GM10248 (cell line): ENCODE measurements at regions not wholly inside any gene's neighbourhood (a gene's known extent, or its start where the extent isn't known, plus 50 kb on each side); places are given as distances from the start of the nearest gene placed in this dataset.

Experiments
- CTCF ChIA-PET: fragments of 300-600 bp; sonication (Branson Sonifier 250); formaldehyde crosslinking; extraction: SDS; loops from one replicate; lab custom pipeline; 2021; ENCODE audit warnings: antibody characterized with exemption; lab: Yijun Ruan, JAX
- POLR2A ChIA-PET: fragments of 350-650 bp; sonication (Branson Sonifier 250); formaldehyde crosslinking; extraction: SDS; loops from one replicate; lab custom pipeline; 2020; ENCODE audit warnings: antibody characterized with exemption; lab: Yijun Ruan, JAX
- DNase-seq: peaks from one replicate; pipeline ENCODE4 v3.0.0; 2012; ENCODE audit errors: extremely low spot score
- TF ChIP-seq, protein P1 (sequence below): IDR thresholded peaks from 2 replicates; pipeline ENCODE4 v1.5.1; 2012; ENCODE audit warnings: mild to moderate bottlenecking, low read depth; ENCODE audit errors: extremely low read depth, missing control alignments, control extremely low read depth

DNA sequence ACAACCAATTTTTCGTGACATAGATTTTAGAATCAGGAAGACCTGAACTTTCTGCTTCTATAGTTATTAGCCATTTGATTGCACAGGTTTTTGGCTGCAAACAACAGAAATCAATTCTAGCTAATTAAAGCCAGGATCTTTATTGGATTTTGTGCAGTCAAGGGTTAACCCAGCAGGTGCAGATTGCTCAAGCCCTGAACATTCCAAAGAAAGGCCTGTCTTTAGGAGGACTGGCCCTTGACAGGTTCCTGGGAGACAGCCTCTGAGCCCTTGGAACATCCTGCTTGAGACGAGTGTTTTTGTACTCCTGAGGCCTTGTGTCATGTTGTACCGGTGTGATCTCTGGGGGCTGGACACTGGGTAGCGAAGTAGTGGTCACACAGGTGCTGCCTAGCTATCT lies 174.6 kb downstream of the PTCSC3 start:
- DNase-seq: no peak
- POLR2A ChIA-PET: no interaction called here
- TF ChIP-seq, protein P1, sequence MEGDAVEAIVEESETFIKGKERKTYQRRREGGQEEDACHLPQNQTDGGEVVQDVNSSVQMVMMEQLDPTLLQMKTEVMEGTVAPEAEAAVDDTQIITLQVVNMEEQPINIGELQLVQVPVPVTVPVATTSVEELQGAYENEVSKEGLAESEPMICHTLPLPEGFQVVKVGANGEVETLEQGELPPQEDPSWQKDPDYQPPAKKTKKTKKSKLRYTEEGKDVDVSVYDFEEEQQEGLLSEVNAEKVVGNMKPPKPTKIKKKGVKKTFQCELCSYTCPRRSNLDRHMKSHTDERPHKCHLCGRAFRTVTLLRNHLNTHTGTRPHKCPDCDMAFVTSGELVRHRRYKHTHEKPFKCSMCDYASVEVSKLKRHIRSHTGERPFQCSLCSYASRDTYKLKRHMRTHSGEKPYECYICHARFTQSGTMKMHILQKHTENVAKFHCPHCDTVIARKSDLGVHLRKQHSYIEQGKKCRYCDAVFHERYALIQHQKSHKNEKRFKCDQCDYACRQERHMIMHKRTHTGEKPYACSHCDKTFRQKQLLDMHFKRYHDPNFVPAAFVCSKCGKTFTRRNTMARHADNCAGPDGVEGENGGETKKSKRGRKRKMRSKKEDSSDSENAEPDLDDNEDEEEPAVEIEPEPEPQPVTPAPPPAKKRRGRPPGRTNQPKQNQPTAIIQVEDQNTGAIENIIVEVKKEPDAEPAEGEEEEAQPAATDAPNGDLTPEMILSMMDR: no peak
- CTCF ChIA-PET: no interaction called here

DNA sequence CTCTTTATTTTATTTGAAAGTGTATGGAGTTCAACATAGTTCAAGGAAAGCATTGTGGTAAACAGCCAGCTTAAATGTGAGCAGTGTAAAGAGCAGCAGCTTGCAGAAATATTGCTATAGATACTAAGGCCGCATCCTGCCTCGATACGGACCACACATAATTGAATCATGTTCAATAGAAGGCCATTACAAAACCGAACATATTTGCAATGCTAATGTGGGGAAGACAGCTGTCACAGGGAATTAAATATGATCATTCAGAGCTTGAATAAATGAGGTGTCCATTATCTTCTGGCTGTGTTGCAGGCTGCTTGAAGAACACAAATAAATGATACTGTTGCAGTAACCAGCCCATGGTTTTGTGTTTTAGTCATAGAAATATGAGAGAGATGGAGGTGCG lies 173.2 kb downstream of the BRMS1L start:
- ChIA-PET POLR2A (no interaction called here), CTCF (no interaction called here)
- DNase-seq: no peak
- TF ChIP-seq, protein P1: no peak

DNA sequence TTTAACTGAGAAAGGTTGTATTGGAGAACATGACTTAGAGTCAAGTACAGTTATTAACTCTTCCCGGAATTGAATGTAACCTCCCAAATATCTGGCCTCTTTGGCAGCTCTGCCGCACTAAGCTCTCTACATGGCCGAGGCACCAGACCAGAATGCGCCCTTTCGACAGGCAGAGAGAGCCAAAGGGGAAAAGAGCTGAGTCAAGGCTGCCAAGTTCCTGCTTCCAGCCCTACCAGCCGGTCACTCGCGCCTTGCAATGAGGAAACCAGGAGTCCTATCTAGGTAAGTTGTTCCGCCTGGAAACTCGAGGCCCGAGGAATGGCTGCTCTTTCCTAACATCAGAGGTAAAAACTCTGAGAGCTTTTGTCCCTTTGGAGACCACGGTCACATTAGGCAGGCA lies 172.2 kb downstream of the BRMS1L start:
- no peak for DNase-seq
- ChIA-PET POLR2A (no interaction called here), CTCF (no interaction called here)
- TF ChIP-seq, protein P1: no peak

DNA sequence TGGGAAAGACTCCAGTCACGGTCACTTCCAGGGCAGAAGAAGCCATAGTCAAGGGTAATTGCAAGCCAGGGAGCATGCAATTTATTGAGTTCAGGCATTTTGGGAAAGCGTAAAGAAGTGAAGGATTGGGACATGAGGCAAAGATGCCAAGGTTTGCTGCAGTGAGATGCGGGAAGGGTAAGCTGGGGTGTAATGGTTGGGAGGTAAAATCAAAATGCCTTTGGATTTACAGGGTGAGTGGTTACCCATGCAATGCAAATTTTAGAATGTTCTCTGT lies 167.5 kb downstream of the BRMS1L start:
- TF ChIP-seq, protein P1: no peak
- CTCF ChIA-PET: no interaction called here
- POLR2A ChIA-PET: no interaction called here
- DNase-seq: no peak

DNA sequence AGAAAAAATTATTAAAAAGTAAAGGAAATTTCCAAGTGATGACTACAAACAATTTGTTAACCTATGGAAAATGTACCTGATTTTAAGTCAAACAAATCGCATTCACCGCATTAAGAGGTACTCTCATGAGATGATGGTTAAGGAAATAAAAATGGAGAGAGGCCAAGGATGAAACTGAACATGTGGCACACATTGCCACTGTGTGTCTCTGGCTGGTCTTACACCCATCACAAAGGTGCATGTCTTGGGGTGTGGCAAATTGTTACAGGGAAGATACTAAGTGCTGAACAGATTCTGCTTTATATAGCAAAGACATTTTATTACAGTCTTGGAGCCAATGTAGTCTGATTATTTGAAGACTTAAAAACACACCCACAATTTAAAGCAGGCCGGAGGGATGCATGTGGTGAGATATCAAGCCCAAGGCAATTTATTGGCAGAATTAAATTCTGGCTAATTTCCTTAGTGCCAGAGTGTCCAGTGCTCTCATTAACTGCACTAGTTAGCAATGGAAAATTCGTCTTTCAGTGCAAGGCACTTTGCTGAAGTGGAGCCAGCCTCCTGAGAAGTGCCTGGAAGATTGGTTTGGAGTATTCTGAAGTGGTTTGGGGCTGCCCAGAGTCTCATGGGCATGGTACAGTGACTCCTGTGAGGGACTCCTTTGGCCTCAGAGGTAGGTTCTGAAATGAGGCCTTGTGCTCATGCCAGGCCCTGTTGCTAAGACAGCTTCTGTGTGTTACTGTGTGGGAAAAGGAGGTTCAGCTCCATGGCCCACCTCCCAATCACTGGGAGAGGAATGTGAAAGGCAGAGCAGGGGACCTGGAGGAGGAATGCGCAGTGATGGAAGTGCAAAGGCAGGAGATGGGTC lies 166.9 kb downstream of the BRMS1L start:
- DNase-seq: no peak
- ChIA-PET CTCF (no interaction called here), POLR2A (no interaction called here)
- TF ChIP-seq, protein P1: no peak

DNA sequence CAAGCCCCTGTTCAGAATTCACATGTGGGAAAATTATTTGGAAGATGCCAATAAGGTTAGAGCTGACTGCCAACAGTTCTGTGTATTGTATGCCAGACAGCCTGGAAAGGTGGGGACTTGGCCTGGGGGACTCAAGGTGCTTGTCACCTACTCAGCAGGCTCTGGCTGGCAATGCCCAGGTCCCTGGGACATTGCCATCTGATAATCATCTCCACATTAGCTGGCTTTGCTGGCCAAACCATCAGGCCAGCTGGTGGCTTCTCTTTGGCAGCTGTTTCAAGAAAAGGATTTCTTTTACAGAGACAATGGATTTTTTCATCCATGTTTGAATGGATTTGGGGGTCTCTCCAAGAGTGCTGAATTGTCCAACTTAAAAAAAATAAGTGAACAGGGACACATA lies 165.2 kb downstream of the BRMS1L start:
- ChIA-PET CTCF (no interaction called here), POLR2A (no interaction called here)
- DNase-seq: no peak
- TF ChIP-seq, protein P1: no peak

DNA sequence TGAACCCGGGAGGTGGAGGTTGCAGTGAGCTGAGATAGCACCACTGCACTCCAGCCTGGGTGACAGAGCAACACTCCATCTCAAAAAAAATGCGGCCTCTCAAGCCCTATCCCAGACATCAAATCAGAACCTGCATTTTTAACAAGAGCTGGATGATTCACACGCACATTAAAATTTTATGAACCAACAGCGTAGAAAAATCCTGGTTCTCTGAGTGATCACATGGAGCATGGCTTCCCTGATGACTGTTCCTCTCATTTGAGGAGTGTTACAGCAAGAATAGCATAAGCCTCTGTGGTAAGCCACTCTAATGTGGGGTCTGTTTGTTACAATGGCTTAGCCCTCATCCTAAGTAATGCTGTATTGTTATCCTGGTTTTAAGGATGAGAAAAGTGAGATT lies 163.6 kb downstream of the BRMS1L start:
- POLR2A ChIA-PET: no interaction called here
- TF ChIP-seq, protein P1: no peak
- DNase-seq: no peak
- CTCF ChIA-PET: no interaction called here
